ENCODE measurements at regions not wholly inside any gene's neighbourhood (a gene's known extent, or its start where the extent isn't known, plus 50 kb on each side); places are given as distances from the start of the nearest gene placed in this dataset.
"Not testable (repeated sequence)": the region's sequence is repeated elsewhere in the genome, so short reads cannot be mapped to it uniquely, and the experiment has no call there.

GRCh38 chr1:215425138-215425537, 142.0 kb upstream of the KCTD3 start:
- H3K27ac ChIP-seq (ENCODE audit: extremely low read depth, low read depth, low read length): no peak overlapping the region
- H3K9me3 ChIP-seq (ENCODE audit: control insufficient read depth, insufficient read depth, low read depth, low read length): no peaks in the 10 kb centered on the region
- no peak overlapping the region for H3K4me3 ChIP-seq (ENCODE audit: low read depth, low read length)
- no peaks in the 10 kb centered on the region for H3K36me3 ChIP-seq (ENCODE audit: control insufficient read depth in 2 of 2, insufficient read depth in 1 of 2, low read length in 2 of 2)
- ChIA-PET CTCF (no interaction called here), POLR2A (no interaction called here)
- no peak for TF ChIP-seq ZNF366 (tag by site-specific recombination; conservative IDR thresholded peaks at IDR 0.05)
- TF ChIP-seq ZNF488 (tag by site-specific recombination; IDR thresholded peaks at IDR 0.05): no peak
- TF ChIP-seq GLI4 (tag by site-specific recombination; IDR thresholded peaks at IDR 0.05): no peak
- TF ChIP-seq ZNF248 (tag by site-specific recombination; IDR thresholded peaks at IDR 0.05): no peak
- no peak for TF ChIP-seq BCL11B (tag by site-specific recombination; IDR thresholded peaks at IDR 0.05; ENCODE audit: low read depth)
- TF ChIP-seq PRDM4 (tag by site-specific recombination; IDR thresholded peaks at IDR 0.05): no peak
- no peak for TF ChIP-seq ZNF626 (tag by site-specific recombination; IDR thresholded peaks at IDR 0.05)
- TF ChIP-seq MEIS1 (CRISPR knock-in tag; IDR thresholded peaks at IDR 0.05; ENCODE audit: borderline replicate concordance): no peak
- no peak for TF ChIP-seq ZNF645 (tag by site-specific recombination; IDR thresholded peaks at IDR 0.05)
- no peak for TF ChIP-seq ZNF174 (tag by site-specific recombination; IDR thresholded peaks at IDR 0.05)
- no peaks in the 10 kb centered on the region for H3K4me1 ChIP-seq (ENCODE audit: control insufficient read depth, insufficient read depth, low read length)

GRCh38 chr1:215426101-215426500, 141.0 kb upstream of the KCTD3 start:
- Histone ChIP-seq H3K36me3 (ENCODE audit: control insufficient read depth in 2 of 2, insufficient read depth in 1 of 2, low read length in 2 of 2) (no peaks in the 10 kb centered on the region), H3K27ac (ENCODE audit: extremely low read depth, low read depth, low read length) (no peak overlapping the region), H3K4me3 (ENCODE audit: low read depth, low read length) (no peak overlapping the region), H3K4me1 (ENCODE audit: control insufficient read depth, insufficient read depth, low read length) (no peaks in the 10 kb centered on the region), H3K9me3 (ENCODE audit: control insufficient read depth, insufficient read depth, low read depth, low read length) (no peaks in the 10 kb centered on the region)
- TF ChIP-seq HOXD13 (CRISPR knock-in tag; IDR thresholded peaks at IDR 0.05; ENCODE audit: borderline replicate concordance) (no peak), HOXC10 (CRISPR knock-in tag; IDR thresholded peaks at IDR 0.05) (no peak), ZNF354C (tag by site-specific recombination; IDR thresholded peaks at IDR 0.05; ENCODE audit: borderline replicate concordance, low read depth) (no peak), ZSCAN4 (tag by site-specific recombination; IDR thresholded peaks at IDR 0.05) (no peak), PATZ1 (tag by site-specific recombination; IDR thresholded peaks at IDR 0.05) (no peak)
- ChIA-PET POLR2A (no interaction called here), CTCF (interaction anchor here (0.6 kb wide), 1 partner anchor 483 kb away, joined by 3 read pairs; no protein-coding TSS in a partner anchor)

GRCh38 chr1:215432483-215433227, 134.4 kb upstream of the KCTD3 start:
- CTCF ChIA-PET; POLR2A ChIA-PET; H3K27ac ChIP-seq (ENCODE audit: extremely low read depth, low read depth, low read length); H3K36me3 ChIP-seq (ENCODE audit: control insufficient read depth in 2 of 2, insufficient read depth in 1 of 2, low read length in 2 of 2); H3K9me3 ChIP-seq (ENCODE audit: control insufficient read depth, insufficient read depth, low read depth, low read length); H3K4me3 ChIP-seq (ENCODE audit: low read depth, low read length); H3K4me1 ChIP-seq (ENCODE audit: control insufficient read depth, insufficient read depth, low read length): not testable (repeated sequence)

Measured in HEK293 (cell line).